Fibroblast of villous mesenchyme (primary cell): ENCODE measurements at regions not wholly inside any gene's neighbourhood (a gene's known extent, or its start where the extent isn't known, plus 50 kb on each side); places are given as distances from the start of the nearest gene placed in this dataset.

ENCODE experiments used
- DNase-seq: peaks from one replicate; pipeline ENCODE4 v3.0.0-alpha.2; 2010; ENCODE audit warnings: low read depth
- H3K4me3 ChIP-seq: 2 replicates; pipeline ENCODE4 v1.5.1; 2011; ENCODE audit warnings: low read depth, mild to moderate bottlenecking, low read length
- CTCF ChIP-seq: IDR thresholded peaks from 2 replicates; pipeline ENCODE4 v1.5.1; 2012; ENCODE audit warnings: low read depth, mild to moderate bottlenecking, low read length; ENCODE audit not compliant: insufficient read depth

- TF ChIP-seq CTCF: no peak
- no peak for DNase-seq
- H3K4me3 ChIP-seq: no peak overlapping the region
Measured at GRCh38 chr21:15421947-15422346, 307.8 kb upstream of the USP25 start.

- H3K4me3 ChIP-seq: no peak overlapping the region
- DNase-seq: peak; percentile 66
- no peak for TF ChIP-seq CTCF
Measured at GRCh38 chr21:15422783-15423182, 307.0 kb upstream of the USP25 start.

GRCh38 chr21:15423676-15424445 is 305.9 kb upstream of the USP25 start:
- DNase-seq: no peak
- H3K4me3 ChIP-seq: no peak overlapping the region
- no peak for TF ChIP-seq CTCF

GRCh38 chr21:15425049-15425448 is 304.7 kb upstream of the USP25 start:
- DNase-seq: no peak
- no peak for TF ChIP-seq CTCF
- H3K4me3 ChIP-seq: no peak overlapping the region

GRCh38 chr21:15430023-15430422 is 299.8 kb upstream of the USP25 start:
- no peak for TF ChIP-seq CTCF
- DNase-seq: no peak
- H3K4me3 ChIP-seq: no peak overlapping the region

GRCh38 chr21:15430577-15430976 is 299.2 kb upstream of the USP25 start:
- peak; percentile 22 for DNase-seq
- no peak for TF ChIP-seq CTCF
- H3K4me3 ChIP-seq: no peak overlapping the region

GRCh38 chr21:15431053-15431452 is 298.7 kb upstream of the USP25 start:
- no peak for DNase-seq
- no peak for TF ChIP-seq CTCF
- no peak overlapping the region for H3K4me3 ChIP-seq
